ENCODE measurements at regions not wholly inside any gene's neighbourhood (a gene's known extent, or its start where the extent isn't known, plus 50 kb on each side); places are given as distances from the start of the nearest gene placed in this dataset.

DNA sequence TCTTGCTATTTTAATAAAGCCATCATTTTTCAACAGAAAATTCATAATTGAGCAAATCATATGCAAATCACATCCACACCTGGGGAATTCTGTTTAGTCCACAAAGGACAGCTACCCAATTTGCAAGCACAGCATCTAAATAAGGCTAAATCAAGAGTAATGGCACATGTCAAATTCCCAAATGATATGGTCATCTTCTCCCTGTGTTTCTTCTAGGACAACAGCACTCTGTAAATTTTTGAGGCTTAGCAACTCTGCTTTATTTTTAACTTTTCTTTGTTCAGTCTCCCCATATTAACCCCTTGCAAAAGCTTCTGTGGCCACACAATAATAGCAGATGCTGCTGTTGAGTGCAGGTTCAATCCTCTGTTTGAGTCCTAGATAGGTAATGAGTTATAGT lies 155.6 kb upstream of the DAAM1 start:
- TF ChIP-seq, protein P1, sequence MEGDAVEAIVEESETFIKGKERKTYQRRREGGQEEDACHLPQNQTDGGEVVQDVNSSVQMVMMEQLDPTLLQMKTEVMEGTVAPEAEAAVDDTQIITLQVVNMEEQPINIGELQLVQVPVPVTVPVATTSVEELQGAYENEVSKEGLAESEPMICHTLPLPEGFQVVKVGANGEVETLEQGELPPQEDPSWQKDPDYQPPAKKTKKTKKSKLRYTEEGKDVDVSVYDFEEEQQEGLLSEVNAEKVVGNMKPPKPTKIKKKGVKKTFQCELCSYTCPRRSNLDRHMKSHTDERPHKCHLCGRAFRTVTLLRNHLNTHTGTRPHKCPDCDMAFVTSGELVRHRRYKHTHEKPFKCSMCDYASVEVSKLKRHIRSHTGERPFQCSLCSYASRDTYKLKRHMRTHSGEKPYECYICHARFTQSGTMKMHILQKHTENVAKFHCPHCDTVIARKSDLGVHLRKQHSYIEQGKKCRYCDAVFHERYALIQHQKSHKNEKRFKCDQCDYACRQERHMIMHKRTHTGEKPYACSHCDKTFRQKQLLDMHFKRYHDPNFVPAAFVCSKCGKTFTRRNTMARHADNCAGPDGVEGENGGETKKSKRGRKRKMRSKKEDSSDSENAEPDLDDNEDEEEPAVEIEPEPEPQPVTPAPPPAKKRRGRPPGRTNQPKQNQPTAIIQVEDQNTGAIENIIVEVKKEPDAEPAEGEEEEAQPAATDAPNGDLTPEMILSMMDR (IDR thresholded peaks at IDR 0.05): no peak
- TF ChIP-seq POLR2A (IDR thresholded peaks at IDR 0.05): no peak
